Suprapubic skin (tissue), 3 donors: ENCODE measurements at regions not wholly inside any gene's neighbourhood (a gene's known extent, or its start where the extent isn't known, plus 50 kb on each side); places are given as distances from the start of the nearest gene placed in this dataset.

Experiments
- CTCF ChIP-seq, 2 donors: fragments of 200-600 bp in 1 of 2; fragments of 450-650 bp in 1 of 2; sonication (generic) in 1 of 2; IDR thresholded peaks; one replicate each; pipeline ENCODE4 v1.5.1; 2016 to 2019; ENCODE audit warnings: antibody characterized with exemption in 2 of 2, mild to moderate bottlenecking in 1 of 2, moderate library complexity in 1 of 2
- EP300 ChIP-seq: sonication (generic); formaldehyde crosslinking; IDR thresholded peaks from one replicate; pipeline ENCODE4 v1.6.1; 2017; ENCODE audit warnings: antibody characterized with exemption

GRCh38 chr11:112722148-112722547 is 239.1 kb upstream of the NCAM1 start:
- TF ChIP-seq CTCF (IDR thresholded peaks at IDR 0.05) (no peak), EP300 (no peak)
